T-helper 2 cell treated with Interferon-gamma antibody and Interleukin-4, amounts not matched to agents 5 μg/mL and 100 μg/mL, for 36 hours (primary cell): ENCODE measurements at regions not wholly inside any gene's neighbourhood (a gene's known extent, or its start where the extent isn't known, plus 50 kb on each side); places are given as distances from the start of the nearest gene placed in this dataset.

Experiments used
- DNase-seq: peaks from one replicate; pipeline ENCODE4 v3.0.0; 2021; ENCODE audit warnings: low spot score
- H3K27ac Mint-ChIP-seq: one replicate; pipeline ENCODE4 v1.8.0; 2021; ENCODE audit warnings: mild to moderate bottlenecking, mixed read lengths
- H3K27me3 Mint-ChIP-seq: one replicate; pipeline ENCODE4 v1.8.0; 2021; ENCODE audit warnings: low read depth, mixed read lengths
- H3K36me3 Mint-ChIP-seq: one replicate; pipeline ENCODE4 v1.8.0; 2021; ENCODE audit warnings: low read depth, mixed read lengths
- H3K4me1 Mint-ChIP-seq: one replicate; pipeline ENCODE4 v1.8.0; 2021; ENCODE audit warnings: low read depth, mixed read lengths
- H3K4me3 Mint-ChIP-seq: one replicate; pipeline ENCODE4 v1.8.0; 2022; ENCODE audit warnings: mild to moderate bottlenecking, moderate library complexity, mixed read lengths
- H3K9me3 Mint-ChIP-seq: one replicate; pipeline ENCODE4 v1.8.0; 2021; ENCODE audit warnings: mixed read lengths

DNA sequence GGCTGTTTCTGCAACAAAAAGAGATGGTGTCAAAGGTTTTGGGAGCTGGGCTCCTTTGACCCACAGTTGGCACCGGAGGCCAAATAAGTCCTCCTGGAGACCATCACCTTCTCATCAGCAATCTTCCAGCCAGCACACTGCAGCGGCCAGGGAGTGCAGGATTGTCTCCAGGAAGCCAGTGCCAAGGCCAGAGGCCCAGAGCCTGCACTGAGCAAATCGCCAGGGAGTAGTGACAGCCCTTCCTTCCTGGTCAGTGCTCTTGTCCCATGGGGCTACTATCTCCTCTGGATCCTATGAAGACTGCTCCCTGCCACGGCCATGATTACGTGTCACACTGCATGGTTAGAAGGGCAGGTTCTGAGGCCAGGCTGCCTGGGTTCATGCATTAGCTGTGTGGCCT, 134.3 kb upstream of the CRHR1 start:
- no peak for DNase-seq
- no peak overlapping the region for H3K4me3 Mint-ChIP-seq
- H3K4me1 Mint-ChIP-seq = peaks cover 8% of the 10 kb centered on the region
- H3K36me3 Mint-ChIP-seq = no peaks in the 10 kb centered on the region
- H3K27me3 Mint-ChIP-seq = peaks cover 4% of the 10 kb centered on the region
- H3K9me3 Mint-ChIP-seq = no peaks in the 10 kb centered on the region
- H3K27ac Mint-ChIP-seq = no peak overlapping the region

- Mint-ChIP-seq H3K27ac (no peak overlapping the region), H3K4me3 (no peak overlapping the region), H3K36me3 (no peaks in the 10 kb centered on the region), H3K9me3 (no peaks in the 10 kb centered on the region), H3K4me1 (peaks cover 6% of the 10 kb centered on the region), H3K27me3 (peaks cover 4% of the 10 kb centered on the region)
- no peak for DNase-seq
Measured at GRCh38 chr17:45650561-45650960, 133.6 kb upstream of the CRHR1 start.

GRCh38 chr17:45651145-45651709, 132.9 kb upstream of the CRHR1 start:
- DNase-seq = no peak
- Mint-ChIP-seq H3K4me3 (no peak overlapping the region), H3K4me1 (peaks cover 2% of the 10 kb centered on the region), H3K9me3 (no peaks in the 10 kb centered on the region), H3K27me3 (peaks cover 2% of the 10 kb centered on the region), H3K36me3 (no peaks in the 10 kb centered on the region), H3K27ac (no peak overlapping the region)

DNA sequence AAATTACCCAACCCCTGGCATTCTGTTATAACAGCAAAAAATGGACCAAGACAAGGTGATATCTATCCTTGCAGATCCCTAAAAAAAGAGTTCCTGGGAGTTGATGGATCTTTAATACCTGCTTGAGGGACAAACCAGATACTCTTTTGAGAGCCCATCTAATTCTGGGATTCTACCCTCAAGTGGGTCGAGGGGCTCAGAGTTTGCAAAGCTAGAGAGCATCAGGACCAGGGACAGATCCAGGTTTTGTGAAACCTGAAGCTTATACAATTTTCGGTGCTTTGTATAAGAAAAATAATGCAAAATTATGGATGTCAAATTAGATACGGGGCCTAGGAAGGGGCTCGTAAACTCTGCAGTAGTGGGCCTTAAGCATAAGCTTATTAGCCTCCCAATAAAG, 130.5 kb upstream of the CRHR1 start:
- Mint-ChIP-seq H3K27ac (no peak overlapping the region), H3K4me3 (no peak overlapping the region), H3K36me3 (no peaks in the 10 kb centered on the region), H3K9me3 (no peaks in the 10 kb centered on the region), H3K4me1 (no peaks in the 10 kb centered on the region), H3K27me3 (no peaks in the 10 kb centered on the region)
- DNase-seq = no peak

GRCh38 chr17:45656527-45657181, 127.5 kb upstream of the CRHR1 start:
- Mint-ChIP-seq H3K4me3 (no peak overlapping the region), H3K9me3 (no peaks in the 10 kb centered on the region), H3K36me3 (no peaks in the 10 kb centered on the region), H3K27me3 (peaks cover 3% of the 10 kb centered on the region), H3K4me1 (no peaks in the 10 kb centered on the region), H3K27ac (no peak overlapping the region)
- no peak for DNase-seq

- no peaks in the 10 kb centered on the region for H3K9me3 Mint-ChIP-seq
- no peaks in the 10 kb centered on the region for H3K4me1 Mint-ChIP-seq
- H3K27ac Mint-ChIP-seq = no peak overlapping the region
- no peak for DNase-seq
- H3K36me3 Mint-ChIP-seq = no peaks in the 10 kb centered on the region
- no peak overlapping the region for H3K4me3 Mint-ChIP-seq
- peaks cover 13% of the 10 kb centered on the region for H3K27me3 Mint-ChIP-seq
Measured at GRCh38 chr17:45660474-45660873, 123.6 kb upstream of the CRHR1 start.

DNA sequence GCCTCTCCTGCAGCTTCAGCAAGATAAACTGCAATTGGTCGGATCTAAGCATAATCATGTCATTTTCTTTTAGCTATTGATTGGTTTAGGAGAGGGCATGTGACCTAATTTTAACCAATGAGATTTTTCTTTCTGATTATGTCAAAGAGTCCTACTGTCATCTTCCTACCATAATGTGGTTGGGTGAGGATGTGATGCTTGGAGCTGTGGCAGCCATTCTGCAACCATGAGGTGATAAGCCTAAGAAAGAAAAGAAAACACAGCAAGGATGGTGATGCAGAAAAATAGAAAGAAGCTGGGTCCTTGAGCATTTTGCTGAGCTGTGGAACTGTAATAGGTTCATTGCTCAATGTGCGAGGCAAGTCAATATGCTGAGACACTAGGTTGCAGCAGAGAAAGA, 121.7 kb upstream of the CRHR1 start:
- Mint-ChIP-seq H3K36me3 (no peaks in the 10 kb centered on the region), H3K4me1 (no peaks in the 10 kb centered on the region), H3K4me3 (no peak overlapping the region), H3K27ac (no peak overlapping the region), H3K9me3 (no peaks in the 10 kb centered on the region), H3K27me3 (peaks cover 13% of the 10 kb centered on the region)
- DNase-seq = no peak

DNA sequence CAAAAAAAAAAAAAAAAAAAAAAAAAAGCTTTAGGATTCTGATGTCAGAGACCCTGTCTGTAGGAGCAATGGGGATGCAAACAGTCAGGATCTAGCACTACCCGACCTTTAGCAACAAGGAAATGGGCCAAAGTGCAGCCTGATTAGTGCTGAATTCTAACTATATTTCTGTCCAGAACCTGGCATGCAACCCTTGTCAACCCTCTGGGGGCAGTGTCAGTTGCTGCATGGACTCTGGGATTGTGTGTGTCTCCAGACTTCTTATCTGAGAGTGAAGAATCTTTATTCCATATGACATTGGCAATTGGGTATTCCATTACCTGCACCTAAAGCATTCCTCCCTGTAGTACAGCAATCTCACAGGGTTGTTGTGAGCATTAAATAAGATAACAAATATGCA, 120.3 kb upstream of the CRHR1 start:
- no peak for DNase-seq
- Mint-ChIP-seq H3K36me3 (no peaks in the 10 kb centered on the region), H3K27ac (no peak overlapping the region), H3K9me3 (no peaks in the 10 kb centered on the region), H3K4me3 (no peak overlapping the region), H3K4me1 (no peaks in the 10 kb centered on the region), H3K27me3 (peaks cover 13% of the 10 kb centered on the region)

- Mint-ChIP-seq H3K36me3 (no peaks in the 10 kb centered on the region), H3K4me1 (no peaks in the 10 kb centered on the region), H3K9me3 (no peaks in the 10 kb centered on the region), H3K4me3 (no peak overlapping the region), H3K27ac (no peak overlapping the region), H3K27me3 (peaks cover 13% of the 10 kb centered on the region)
- DNase-seq = no peak
Measured at GRCh38 chr17:45664921-45665320, 119.2 kb upstream of the CRHR1 start.

GRCh38 chr17:45666046-45666600, 118.0 kb upstream of the CRHR1 start:
- DNase-seq = no peak
- no peaks in the 10 kb centered on the region for H3K4me1 Mint-ChIP-seq
- no peaks in the 10 kb centered on the region for H3K36me3 Mint-ChIP-seq
- no peaks in the 10 kb centered on the region for H3K9me3 Mint-ChIP-seq
- H3K27ac Mint-ChIP-seq = no peak overlapping the region
- H3K4me3 Mint-ChIP-seq = no peak overlapping the region
- H3K27me3 Mint-ChIP-seq = peaks cover 13% of the 10 kb centered on the region

DNA sequence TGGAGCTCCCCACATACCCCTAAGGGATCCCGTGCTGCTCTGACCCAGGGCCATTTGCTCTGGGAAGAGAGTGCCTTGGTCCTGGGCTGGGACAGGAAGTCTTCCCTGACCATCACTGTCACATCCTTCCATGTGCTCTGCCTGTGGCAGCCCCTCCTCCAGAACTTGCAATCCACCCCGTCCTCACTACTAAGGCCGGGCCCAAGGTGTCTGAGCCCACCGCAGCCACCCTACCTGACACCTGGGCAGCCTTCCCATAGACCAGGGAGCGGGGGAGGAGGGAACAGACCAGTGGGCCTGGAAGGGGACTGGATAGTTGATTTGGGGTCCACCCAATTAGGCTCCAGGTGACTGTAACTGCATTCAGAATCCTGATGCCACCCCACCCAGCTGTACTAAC, 117.5 kb upstream of the CRHR1 start:
- Mint-ChIP-seq H3K27me3 (peaks cover 11% of the 10 kb centered on the region), H3K27ac (no peak overlapping the region), H3K36me3 (no peaks in the 10 kb centered on the region), H3K4me3 (no peak overlapping the region), H3K9me3 (no peaks in the 10 kb centered on the region), H3K4me1 (no peaks in the 10 kb centered on the region)
- DNase-seq = no peak

GRCh38 chr17:45667591-45668171, 116.4 kb upstream of the CRHR1 start:
- no peak overlapping the region for H3K27ac Mint-ChIP-seq
- DNase-seq = no peak
- H3K27me3 Mint-ChIP-seq = peaks cover 9% of the 10 kb centered on the region
- no peaks in the 10 kb centered on the region for H3K4me1 Mint-ChIP-seq
- H3K9me3 Mint-ChIP-seq = no peaks in the 10 kb centered on the region
- H3K36me3 Mint-ChIP-seq = no peaks in the 10 kb centered on the region
- no peak overlapping the region for H3K4me3 Mint-ChIP-seq

DNA sequence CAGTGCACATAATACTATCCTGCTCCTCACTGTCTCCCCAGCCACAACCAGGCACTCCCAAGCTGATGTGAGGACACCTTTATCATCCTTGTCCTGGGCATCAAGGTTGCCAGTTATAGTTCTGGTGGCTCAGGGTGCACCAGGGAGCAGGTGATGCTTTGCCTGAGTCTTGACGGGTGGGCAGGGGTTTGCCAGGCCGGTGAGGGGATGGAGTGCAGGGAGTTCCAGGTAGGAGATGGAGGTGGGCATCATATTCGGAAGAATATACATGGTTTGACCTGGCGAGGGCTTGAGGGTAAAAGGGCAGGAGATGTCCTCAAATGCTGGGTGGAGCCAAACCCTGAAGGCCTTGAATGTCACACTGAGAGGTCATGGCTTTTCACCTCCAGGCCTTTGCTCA, 115.8 kb upstream of the CRHR1 start:
- no peaks in the 10 kb centered on the region for H3K4me1 Mint-ChIP-seq
- H3K27ac Mint-ChIP-seq = no peak overlapping the region
- no peak overlapping the region for H3K4me3 Mint-ChIP-seq
- no peaks in the 10 kb centered on the region for H3K36me3 Mint-ChIP-seq
- peaks cover 9% of the 10 kb centered on the region for H3K27me3 Mint-ChIP-seq
- DNase-seq = no peak
- H3K9me3 Mint-ChIP-seq = no peaks in the 10 kb centered on the region

DNA sequence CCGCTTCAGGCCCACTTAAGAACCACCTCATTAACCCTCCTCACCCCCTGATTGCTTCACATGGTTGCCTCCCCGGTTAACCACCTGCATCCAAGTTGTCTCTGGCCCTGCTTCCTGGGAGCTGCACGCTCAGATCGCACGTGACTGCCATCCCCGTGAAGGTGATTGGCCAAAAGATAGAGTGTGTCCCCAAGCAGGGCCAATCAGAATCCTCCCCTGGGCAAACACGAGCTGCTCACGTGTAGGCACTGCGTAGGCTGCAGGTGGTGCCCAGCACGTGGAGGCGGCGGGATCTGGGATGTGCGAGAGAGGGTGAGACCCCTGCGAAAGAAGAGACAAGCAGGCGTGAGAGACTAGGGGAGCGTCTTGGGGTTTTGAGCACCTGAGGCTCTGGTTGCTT, 111.8 kb upstream of the CRHR1 start:
- no peaks in the 10 kb centered on the region for H3K4me1 Mint-ChIP-seq
- no peaks in the 10 kb centered on the region for H3K9me3 Mint-ChIP-seq
- no peak overlapping the region for H3K4me3 Mint-ChIP-seq
- no peaks in the 10 kb centered on the region for H3K36me3 Mint-ChIP-seq
- no peaks in the 10 kb centered on the region for H3K27me3 Mint-ChIP-seq
- DNase-seq = no peak
- H3K27ac Mint-ChIP-seq = no peak overlapping the region
